HG03521 (cell line): ENCODE measurements at regions not wholly inside any gene's neighbourhood (a gene's known extent, or its start where the extent isn't known, plus 50 kb on each side); places are given as distances from the start of the nearest gene placed in this dataset.

ENCODE experiments used
- ATAC-seq: cut with Tn5 transposase; IDR thresholded peaks from one replicate; pipeline ENCODE4 v1.9.1; 2021; ENCODE audit warnings: mild to moderate bottlenecking, moderate library complexity; ENCODE audit not compliant: unreplicated experiment

- no peak for ATAC-seq
Measured at GRCh38 chr10:8726779-8727084, 672.2 kb downstream of the GATA3 start.

- no peak for ATAC-seq
Measured at GRCh38 chr10:8731121-8732095, 676.9 kb downstream of the GATA3 start.

DNA sequence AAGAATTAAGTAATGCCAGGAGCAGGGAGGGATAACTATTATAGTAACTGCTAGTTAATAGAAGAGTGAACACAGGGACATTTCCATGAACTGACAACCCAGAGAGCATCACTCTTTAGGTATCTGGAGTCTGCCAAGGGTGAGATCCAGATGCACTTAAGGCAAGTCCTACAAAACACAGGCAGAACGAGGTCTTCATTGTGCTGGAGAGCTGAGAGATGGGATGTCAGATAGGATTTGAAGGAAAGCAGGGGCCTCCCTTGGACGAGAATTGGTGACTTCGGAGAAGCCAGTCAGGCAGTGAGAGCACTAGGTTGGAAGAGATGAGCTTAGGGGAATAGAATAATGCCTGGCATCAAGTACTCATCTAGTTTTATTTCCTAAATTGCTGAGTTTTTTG is 684.5 kb downstream of the GATA3 start:
- no peak for ATAC-seq

GRCh38 chr10:8752146-8752843 is 697.8 kb downstream of the GATA3 start:
- no peak for ATAC-seq

GRCh38 chr10:8758029-8758428 is 703.5 kb downstream of the GATA3 start:
- no peak for ATAC-seq

GRCh38 chr10:8766899-8767298 is 712.4 kb downstream of the GATA3 start:
- no peak for ATAC-seq

DNA sequence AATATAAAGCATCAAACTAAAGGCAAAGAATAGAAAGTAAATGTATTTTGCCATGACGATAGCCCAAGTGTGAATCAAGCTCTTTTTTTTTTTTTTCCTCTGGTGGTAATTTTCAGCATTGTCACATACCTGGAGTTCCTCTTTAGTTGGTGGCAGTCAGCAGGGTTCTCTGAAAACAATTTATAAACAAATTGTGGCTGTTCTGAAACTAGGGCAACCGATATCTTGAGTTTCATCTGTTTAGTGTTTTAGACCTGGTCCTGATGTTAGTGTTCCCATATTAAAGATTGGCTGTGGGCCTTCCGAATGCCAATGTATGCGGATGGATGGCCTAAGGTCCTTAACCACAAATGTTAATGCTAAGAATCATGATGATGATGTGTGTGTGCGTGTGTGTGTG is 713.1 kb downstream of the GATA3 start:
- ATAC-seq = no peak

DNA sequence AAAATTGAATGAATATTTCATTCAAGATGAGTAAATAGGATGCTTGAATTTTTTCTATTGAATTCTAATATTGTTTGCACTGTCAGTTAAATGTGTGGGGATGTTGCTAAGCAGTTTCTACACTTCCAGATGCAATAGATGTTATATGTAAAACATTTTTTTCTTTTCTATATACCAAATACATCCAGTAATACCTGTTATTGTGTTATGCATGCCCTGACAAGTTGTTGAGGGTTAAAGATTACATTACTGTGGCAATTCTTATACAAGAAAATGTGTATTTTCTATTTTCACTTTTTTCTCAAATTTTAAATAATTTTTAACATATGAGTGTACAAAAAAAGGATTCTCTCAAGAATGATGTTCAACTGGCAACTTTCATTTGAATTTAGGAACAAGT is 713.9 kb downstream of the GATA3 start:
- ATAC-seq = no peak

- no peak for ATAC-seq
Measured at GRCh38 chr10:8768852-8769251, 714.4 kb downstream of the GATA3 start.

GRCh38 chr10:8776926-8777622 is 722.6 kb downstream of the GATA3 start:
- ATAC-seq = no peak

DNA sequence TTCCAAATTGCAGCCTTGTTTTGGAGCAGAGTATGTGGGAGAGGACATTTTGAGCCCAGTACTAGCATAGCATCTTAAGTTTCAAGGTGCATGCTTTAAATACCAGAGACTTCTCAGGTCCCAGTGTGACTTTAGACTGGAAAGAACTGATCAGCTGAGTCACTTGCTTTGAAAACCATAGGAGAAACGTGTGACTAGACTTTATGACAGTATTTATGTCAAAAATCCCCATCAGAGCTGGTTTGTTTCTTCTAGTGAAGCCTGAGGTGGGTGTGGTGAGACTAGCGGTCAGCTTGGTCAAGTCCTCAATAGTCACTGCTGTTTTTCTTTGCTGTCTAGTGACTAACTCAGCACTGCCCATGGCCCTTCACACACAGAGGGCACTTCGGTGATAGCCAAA is 724.2 kb downstream of the GATA3 start:
- ATAC-seq = no peak

DNA sequence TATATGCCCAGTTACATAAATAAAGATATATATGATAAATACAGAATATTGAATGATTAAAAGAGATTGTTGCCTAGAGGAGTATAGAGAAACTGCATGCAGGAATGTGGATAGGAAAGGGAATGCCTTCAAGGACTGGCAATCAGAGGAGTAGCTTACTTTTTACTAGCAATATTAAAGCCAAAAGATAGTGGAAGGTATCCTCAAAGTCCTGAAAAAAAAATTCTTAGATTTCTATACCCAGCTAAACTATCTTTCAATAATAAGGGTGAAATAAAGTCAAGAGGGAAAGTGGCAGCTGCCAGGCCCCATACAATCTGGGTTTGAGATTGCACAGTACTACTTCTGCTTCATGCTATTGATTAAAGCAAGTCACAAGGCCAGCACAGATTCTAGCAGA is 733.2 kb downstream of the GATA3 start:
- no peak for ATAC-seq

DNA sequence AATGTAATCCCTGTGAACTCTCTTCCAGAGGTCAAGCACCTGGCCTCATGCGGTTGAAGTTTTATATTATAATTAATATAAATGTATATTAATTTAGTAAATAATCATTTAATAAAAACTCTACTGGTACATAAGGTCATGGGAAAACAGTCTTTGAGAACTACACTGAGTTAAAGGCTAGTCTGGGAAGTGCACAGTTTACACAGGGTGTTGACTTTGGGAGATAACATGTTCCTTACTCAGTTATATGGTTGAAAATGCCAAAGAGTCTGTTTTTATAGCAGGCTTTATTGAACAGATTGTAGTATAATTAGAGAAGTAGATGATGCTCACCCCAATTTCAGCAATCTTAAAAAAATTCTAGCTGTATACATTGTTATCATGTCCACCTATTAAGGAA is 735.9 kb downstream of the GATA3 start:
- ATAC-seq = no peak

GRCh38 chr10:8794860-8795259 is 740.4 kb downstream of the GATA3 start:
- no peak for ATAC-seq

DNA sequence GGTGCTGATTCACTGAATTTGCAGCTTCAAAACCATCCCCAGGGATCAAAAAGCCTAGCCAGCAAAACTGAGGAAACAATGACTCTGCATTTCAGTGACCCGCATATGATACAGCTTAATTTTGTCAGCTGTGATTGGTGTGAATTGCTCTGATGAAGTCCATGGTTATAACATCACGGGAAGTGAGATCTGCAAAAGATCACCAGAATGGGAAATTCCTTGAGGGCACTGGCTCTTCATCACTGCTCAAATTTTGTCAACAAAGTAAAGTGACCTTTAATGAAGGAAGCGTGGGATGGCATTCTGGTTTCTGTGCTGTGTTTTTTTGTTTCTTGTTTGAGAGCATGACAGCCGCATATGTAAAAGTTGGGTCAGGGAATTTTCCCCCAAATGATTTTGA is 745.9 kb downstream of the GATA3 start:
- ATAC-seq = no peak

DNA sequence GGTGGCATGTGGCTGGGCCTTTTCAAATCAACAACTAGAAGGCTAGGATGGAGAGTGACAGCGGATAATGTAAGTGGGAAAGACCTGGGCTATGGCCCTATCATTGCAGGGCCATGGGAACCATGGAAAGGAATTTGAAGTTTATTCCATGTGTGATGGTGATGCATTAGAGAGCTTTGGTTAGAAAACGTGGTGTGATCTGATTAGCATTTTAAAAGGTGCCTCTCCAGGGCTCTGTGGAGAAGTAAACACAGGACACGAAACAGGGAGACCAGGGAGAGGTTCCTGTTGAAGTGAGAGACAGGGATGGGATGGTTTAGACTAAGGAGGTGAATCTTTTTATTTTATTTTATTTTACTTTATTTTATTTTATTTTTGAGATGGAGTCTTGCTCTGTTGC is 749.5 kb downstream of the GATA3 start:
- ATAC-seq = no peak

GRCh38 chr10:8810677-8811076 is 756.2 kb downstream of the GATA3 start:
- ATAC-seq = no peak

DNA sequence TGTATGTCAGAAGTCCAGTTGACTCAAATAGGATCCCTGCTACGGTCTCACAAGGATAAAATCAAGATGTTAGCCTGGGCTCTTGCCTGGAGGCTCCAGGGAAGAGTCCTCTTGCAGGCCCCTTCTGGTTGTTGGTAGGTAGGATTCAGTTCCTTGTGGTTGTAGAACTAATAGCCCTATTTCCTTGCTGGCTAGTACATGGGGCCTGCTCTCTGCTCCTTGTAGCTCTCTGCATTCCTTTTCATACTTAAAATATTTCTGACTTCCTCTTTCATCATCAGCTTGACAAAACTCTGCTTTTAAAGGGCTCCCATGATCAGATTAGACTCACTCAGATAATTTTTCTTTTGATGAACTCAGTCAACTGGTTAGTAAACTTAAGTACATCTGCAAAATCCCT is 756.7 kb downstream of the GATA3 start:
- ATAC-seq = no peak

- ATAC-seq = no peak
Measured at GRCh38 chr10:8815969-8816368, 761.5 kb downstream of the GATA3 start.

- ATAC-seq = no peak
Measured at GRCh38 chr10:8817299-8817698, 762.8 kb downstream of the GATA3 start.

- ATAC-seq = no peak
Measured at GRCh38 chr10:8825611-8826010, 771.1 kb downstream of the GATA3 start.

GRCh38 chr10:8829592-8829991 is 775.1 kb downstream of the GATA3 start:
- no peak for ATAC-seq
